Thoracic aorta (tissue), 2 donors: ENCODE measurements at regions not wholly inside any gene's neighbourhood (a gene's known extent, or its start where the extent isn't known, plus 50 kb on each side); places are given as distances from the start of the nearest gene placed in this dataset.

ENCODE experiments used
- ATAC-seq: fragments of 150-250 bp; one replicate; pipeline ENCODE4 v1.8.0; 2017; ENCODE audit warnings: low read depth; ENCODE audit not compliant: insufficient number of reproducible peaks, low FRiP score
- DNase-seq: peaks from one replicate; pipeline ENCODE4 v3.0.0-alpha.2; 2020; ENCODE audit warnings: low spot score
- H3K27ac ChIP-seq, 2 donors: fragments of 200-600 bp; sonication (generic); 1 replicate in 1 of 2; 2 replicates in 1 of 2; pipeline ENCODE4 v1.5.1; 2016; ENCODE audit warnings: mild to moderate bottlenecking in 2 of 2, moderate library complexity in 2 of 2
- H3K27me3 ChIP-seq: fragments of 200-600 bp; sonication (generic); replicated peaks from 2 replicates; pipeline ENCODE4 v1.6.0; 2016; ENCODE audit warnings: mild to moderate bottlenecking; ENCODE audit not compliant: insufficient read depth
- H3K36me3 ChIP-seq: fragments of 200-600 bp; sonication (generic); one replicate; pipeline ENCODE4 v1.5.1; 2016
- H3K4me1 ChIP-seq, 2 donors: fragments of 200-600 bp; sonication (generic); 1 replicate in 1 of 2; 2 replicates in 1 of 2; pipeline versions ENCODE4 v1.5.1 to v1.6.0; 2016; ENCODE audit warnings: low read depth in 2 of 2, mild to moderate bottlenecking in 1 of 2; ENCODE audit not compliant: control insufficient read depth in 1 of 2
- H3K4me3 ChIP-seq: fragments of 200-600 bp; sonication (generic); 2 replicates; pipeline ENCODE4 v1.5.1; 2016; ENCODE audit warnings: mild to moderate bottlenecking
- H3K9me3 ChIP-seq: fragments of 200-600 bp; sonication (generic); 2 replicates; pipeline ENCODE4 v1.5.1; 2016
- CTCF ChIP-seq: fragments of 200-600 bp; sonication (generic); IDR thresholded peaks from one replicate; pipeline ENCODE4 v1.5.1; 2019; ENCODE audit warnings: antibody characterized with exemption

- Histone ChIP-seq H3K9me3 (no peaks in the 10 kb centered on the region), H3K4me3 (no peak overlapping the region)
Observed at GRCh38 chrX:7215842-7216241, 67.9 kb upstream of the PUDP start.

GRCh38 chrX:7214251-7214650, 66.3 kb upstream of the PUDP start:
- H3K36me3 ChIP-seq: no peaks in the 10 kb centered on the region
- H3K4me3 ChIP-seq: no peak overlapping the region
- H3K9me3 ChIP-seq: no peaks in the 10 kb centered on the region
- DNase-seq (no peak), ATAC-seq (no peak)
- H3K4me1 ChIP-seq: no peaks in the 10 kb centered on the region
- no peak overlapping the region for H3K27ac ChIP-seq
- TF ChIP-seq CTCF: no peak
- H3K27me3 ChIP-seq: no peaks in the 10 kb centered on the region

More at GRCh38 chrX:7215842-7216241, 67.9 kb upstream of the PUDP start:
- H3K27ac ChIP-seq: no peak overlapping the region
- ATAC-seq (no peak), DNase-seq (no peak)
- TF ChIP-seq CTCF: no peak
- H3K27me3 ChIP-seq: no peaks in the 10 kb centered on the region
- no peaks in the 10 kb centered on the region for H3K4me1 ChIP-seq
- H3K36me3 ChIP-seq: no peaks in the 10 kb centered on the region

GRCh38 chrX:7205037-7205577, 57.2 kb upstream of the PUDP start:
- H3K27me3 ChIP-seq: no peaks in the 10 kb centered on the region
- H3K36me3 ChIP-seq: no peaks in the 10 kb centered on the region
- DNase-seq: no peak
- H3K9me3 ChIP-seq: no peaks in the 10 kb centered on the region
- no peak for TF ChIP-seq CTCF
- no peaks in the 10 kb centered on the region for H3K4me1 ChIP-seq
- H3K4me3 ChIP-seq: no peak overlapping the region
- ATAC-seq: no peak
- no peak overlapping the region for H3K27ac ChIP-seq

GRCh38 chrX:7204619-7205018, 56.7 kb upstream of the PUDP start:
- no peak for TF ChIP-seq CTCF
- ATAC-seq: no peak
- no peaks in the 10 kb centered on the region for H3K4me1 ChIP-seq
- no peaks in the 10 kb centered on the region for H3K36me3 ChIP-seq
- DNase-seq: no peak
- H3K4me3 ChIP-seq: no peak overlapping the region
- H3K9me3 ChIP-seq: no peaks in the 10 kb centered on the region
- no peaks in the 10 kb centered on the region for H3K27me3 ChIP-seq
- no peak overlapping the region for H3K27ac ChIP-seq

- TF ChIP-seq CTCF: no peak
- ATAC-seq: no peak
- Histone ChIP-seq H3K36me3 (no peaks in the 10 kb centered on the region), H3K27me3 (no peaks in the 10 kb centered on the region), H3K27ac (no peak overlapping the region), H3K4me1 (no peaks in the 10 kb centered on the region), H3K4me3 (no peak overlapping the region), H3K9me3 (no peaks in the 10 kb centered on the region)
- no peak for DNase-seq
Observed at GRCh38 chrX:7202206-7202605, 54.3 kb upstream of the PUDP start.
